Glutamatergic neuron (in vitro differentiated cells): ENCODE measurements at regions not wholly inside any gene's neighbourhood (a gene's known extent, or its start where the extent isn't known, plus 50 kb on each side); places are given as distances from the start of the nearest gene placed in this dataset.
"Not testable (repeated sequence)": the region's sequence is repeated elsewhere in the genome, so short reads cannot be mapped to it uniquely, and the experiment has no call there.

ENCODE experiments used
- DNase-seq: peaks from one replicate; pipeline ENCODE4 v3.0.0; 2022
- H3K27ac Mint-ChIP-seq: one replicate; pipeline ENCODE4 v1.8.0; 2020; ENCODE audit warnings: mild to moderate bottlenecking, mixed read lengths, inconsistent platforms; ENCODE audit not compliant: unreplicated experiment
- H3K27me3 Mint-ChIP-seq: one replicate; pipeline ENCODE4 v1.8.0; 2020; ENCODE audit warnings: mild to moderate bottlenecking, moderate library complexity, mixed read lengths, inconsistent platforms; ENCODE audit not compliant: unreplicated experiment
- H3K36me3 Mint-ChIP-seq: one replicate; pipeline ENCODE4 v1.8.0; 2020; ENCODE audit warnings: mild to moderate bottlenecking, mixed read lengths, inconsistent platforms; ENCODE audit not compliant: unreplicated experiment
- H3K4me1 Mint-ChIP-seq: one replicate; pipeline ENCODE4 v1.8.0; 2020; ENCODE audit warnings: mild to moderate bottlenecking, low read depth, mixed read lengths, inconsistent platforms; ENCODE audit not compliant: unreplicated experiment
- H3K4me3 Mint-ChIP-seq: one replicate; pipeline ENCODE4 v1.8.0; 2020; ENCODE audit warnings: mild to moderate bottlenecking, mixed read lengths, inconsistent platforms; ENCODE audit not compliant: unreplicated experiment
- H3K9me3 Mint-ChIP-seq: one replicate; pipeline ENCODE4 v1.8.0; 2020; ENCODE audit warnings: mild to moderate bottlenecking, moderate library complexity, mixed read lengths, inconsistent platforms; ENCODE audit not compliant: unreplicated experiment
- TF ChIP-seq, protein P1 (sequence below): fragments of 200-600 bp; sonication (generic); IDR thresholded peaks from one replicate; pipeline ENCODE4 v1.5.0; 2021; ENCODE audit not compliant: partially characterized antibody, unreplicated experiment

DNA sequence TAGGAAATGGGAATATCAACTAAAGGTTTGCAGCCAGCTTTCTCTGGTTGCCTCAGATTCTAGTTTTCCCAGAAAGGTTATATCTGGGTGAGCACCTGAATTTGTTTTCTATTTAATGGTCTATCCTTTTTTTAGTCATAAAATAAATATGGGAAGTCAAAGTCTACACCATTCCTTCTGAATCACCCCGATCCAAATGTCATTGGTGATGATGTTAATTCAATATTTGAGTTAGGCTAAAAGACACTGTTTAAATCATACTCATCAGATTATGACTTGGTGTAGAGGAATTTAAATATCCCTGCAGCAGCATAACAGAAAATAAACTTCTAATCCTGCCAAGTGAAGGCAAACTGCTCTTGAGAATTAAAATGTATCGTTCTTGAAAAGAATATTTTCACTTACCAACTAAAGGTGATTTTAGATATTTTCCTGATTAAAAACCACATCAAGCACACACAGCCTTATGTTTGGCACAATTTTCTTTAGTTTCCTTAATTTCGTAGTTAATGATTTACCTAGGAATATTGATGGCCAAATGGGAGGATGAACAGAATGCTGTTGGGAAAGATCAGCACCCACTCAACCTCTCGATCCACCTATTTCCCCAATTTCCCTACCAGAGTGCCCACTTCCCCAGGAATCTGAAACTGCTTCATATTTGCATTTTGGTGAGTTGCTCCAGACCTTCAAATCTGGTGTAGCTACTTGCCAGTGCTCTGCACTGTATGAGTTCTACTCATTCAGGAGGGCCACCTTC is 103.1 kb upstream of the TSLP start:
- TF ChIP-seq, protein P1, sequence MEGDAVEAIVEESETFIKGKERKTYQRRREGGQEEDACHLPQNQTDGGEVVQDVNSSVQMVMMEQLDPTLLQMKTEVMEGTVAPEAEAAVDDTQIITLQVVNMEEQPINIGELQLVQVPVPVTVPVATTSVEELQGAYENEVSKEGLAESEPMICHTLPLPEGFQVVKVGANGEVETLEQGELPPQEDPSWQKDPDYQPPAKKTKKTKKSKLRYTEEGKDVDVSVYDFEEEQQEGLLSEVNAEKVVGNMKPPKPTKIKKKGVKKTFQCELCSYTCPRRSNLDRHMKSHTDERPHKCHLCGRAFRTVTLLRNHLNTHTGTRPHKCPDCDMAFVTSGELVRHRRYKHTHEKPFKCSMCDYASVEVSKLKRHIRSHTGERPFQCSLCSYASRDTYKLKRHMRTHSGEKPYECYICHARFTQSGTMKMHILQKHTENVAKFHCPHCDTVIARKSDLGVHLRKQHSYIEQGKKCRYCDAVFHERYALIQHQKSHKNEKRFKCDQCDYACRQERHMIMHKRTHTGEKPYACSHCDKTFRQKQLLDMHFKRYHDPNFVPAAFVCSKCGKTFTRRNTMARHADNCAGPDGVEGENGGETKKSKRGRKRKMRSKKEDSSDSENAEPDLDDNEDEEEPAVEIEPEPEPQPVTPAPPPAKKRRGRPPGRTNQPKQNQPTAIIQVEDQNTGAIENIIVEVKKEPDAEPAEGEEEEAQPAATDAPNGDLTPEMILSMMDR, result no peak
- Mint-ChIP-seq H3K9me3 (no peaks in the 10 kb centered on the region), H3K27ac (no peak overlapping the region), H3K4me1 (no peaks in the 10 kb centered on the region), H3K27me3 (no peaks in the 10 kb centered on the region), H3K36me3 (no peaks in the 10 kb centered on the region), H3K4me3 (no peak overlapping the region)
- no peak for DNase-seq

- DNase-seq, result no peak
Measured at GRCh38 chr5:110969502-110969901, 102.0 kb upstream of the TSLP start.

GRCh38 chr5:110973510-110973909 is 98.0 kb upstream of the TSLP start:
- Mint-ChIP-seq H3K9me3 (peaks cover 5% of the 10 kb centered on the region), H3K27ac (no peak overlapping the region), H3K27me3 (no peaks in the 10 kb centered on the region), H3K36me3 (no peaks in the 10 kb centered on the region), H3K4me3 (no peak overlapping the region), H3K4me1 (no peaks in the 10 kb centered on the region)
- TF ChIP-seq, protein P1, result no peak
- no peak for DNase-seq

More at GRCh38 chr5:110969502-110969901, 102.0 kb upstream of the TSLP start:
- no peak overlapping the region for H3K4me3 Mint-ChIP-seq
- no peaks in the 10 kb centered on the region for H3K9me3 Mint-ChIP-seq
- no peaks in the 10 kb centered on the region for H3K27me3 Mint-ChIP-seq
- H3K36me3 Mint-ChIP-seq, result no peaks in the 10 kb centered on the region
- no peak overlapping the region for H3K27ac Mint-ChIP-seq
- no peaks in the 10 kb centered on the region for H3K4me1 Mint-ChIP-seq
- TF ChIP-seq, protein P1, result no peak

GRCh38 chr5:110977915-110978314 is 93.6 kb upstream of the TSLP start:
- no peaks in the 10 kb centered on the region for H3K4me1 Mint-ChIP-seq
- TF ChIP-seq, protein P1, result no peak
- no peak overlapping the region for H3K27ac Mint-ChIP-seq
- H3K36me3 Mint-ChIP-seq, result no peaks in the 10 kb centered on the region
- no peaks in the 10 kb centered on the region for H3K27me3 Mint-ChIP-seq
- no peak for DNase-seq
- peaks cover 11% of the 10 kb centered on the region for H3K9me3 Mint-ChIP-seq
- no peak overlapping the region for H3K4me3 Mint-ChIP-seq

DNA sequence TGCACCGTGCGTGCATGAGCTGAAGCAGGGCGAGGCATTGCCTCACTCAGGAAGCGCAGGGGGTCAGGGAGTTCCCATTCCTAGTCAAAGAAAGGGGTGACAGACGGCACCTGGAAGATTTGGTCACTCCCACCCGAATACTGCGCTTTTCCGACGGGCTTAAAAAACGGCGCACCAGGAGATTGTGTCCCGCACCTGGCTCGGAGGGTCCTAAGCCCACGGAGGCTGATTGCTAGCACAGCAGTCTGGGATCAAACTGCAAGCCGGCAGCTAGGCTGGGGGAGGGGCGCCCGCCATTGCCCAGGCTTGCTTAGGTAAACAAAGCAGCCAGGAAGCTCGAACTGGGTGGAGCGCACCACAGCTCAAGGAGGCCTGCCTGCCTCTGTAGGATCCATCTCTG is 85.6 kb upstream of the TSLP start:
- peaks cover 10% of the 10 kb centered on the region for H3K36me3 Mint-ChIP-seq
- not testable (repeated sequence) for H3K27ac Mint-ChIP-seq, H3K27me3 Mint-ChIP-seq, H3K4me1 Mint-ChIP-seq, H3K4me3 Mint-ChIP-seq, H3K9me3 Mint-ChIP-seq
- DNase-seq, result peak; percentile 17

- not testable (repeated sequence) for H3K4me1 Mint-ChIP-seq, H3K27me3 Mint-ChIP-seq, H3K9me3 Mint-ChIP-seq, H3K27ac Mint-ChIP-seq, H3K4me3 Mint-ChIP-seq, DNase-seq
- H3K36me3 Mint-ChIP-seq, result peaks cover 10% of the 10 kb centered on the region
Measured at GRCh38 chr5:110987573-110987972, 83.9 kb upstream of the TSLP start.
